Suprapubic skin (tissue), 4 donors: ENCODE measurements at regions not wholly inside any gene's neighbourhood (a gene's known extent, or its start where the extent isn't known, plus 50 kb on each side); places are given as distances from the start of the nearest gene placed in this dataset.

ENCODE experiments used
- DNase-seq, 2 donors: peaks; one replicate each; pipeline ENCODE4 v3.0.0-alpha.2; 2019; ENCODE audit warnings: low spot score in 2 of 2
- H3K27ac ChIP-seq: fragments of 200-600 bp; sonication (generic); one replicate; pipeline ENCODE4 v1.5.1; 2019
- H3K27me3 ChIP-seq: fragments of 200-600 bp; sonication (generic); one replicate; pipeline ENCODE4 v1.5.1; 2019
- H3K36me3 ChIP-seq: fragments of 200-600 bp; sonication (generic); one replicate; pipeline ENCODE4 v1.5.1; 2019
- H3K4me1 ChIP-seq: fragments of 200-600 bp; sonication (generic); one replicate; pipeline ENCODE4 v1.5.1; 2019
- H3K4me3 ChIP-seq: fragments of 200-600 bp; sonication (generic); one replicate; pipeline ENCODE4 v1.5.1; 2019; ENCODE audit warnings: mild to moderate bottlenecking
- H3K9me3 ChIP-seq: fragments of 200-600 bp; sonication (generic); one replicate; pipeline ENCODE4 v1.5.1; 2019
- EP300 ChIP-seq: sonication (generic); formaldehyde crosslinking; IDR thresholded peaks from one replicate; pipeline ENCODE4 v1.6.1; 2017; ENCODE audit warnings: antibody characterized with exemption
- POLR2A ChIP-seq, 2 donors: fragments of 450-650 bp; IDR thresholded peaks; one replicate each; pipeline ENCODE4 v1.6.1; 2017; ENCODE audit warnings: antibody characterized with exemption in 2 of 2, mild to moderate bottlenecking in 2 of 2, moderate library complexity in 2 of 2
- POLR2AphosphoS5 ChIP-seq, 3 donors: sonication (generic); formaldehyde crosslinking; IDR thresholded peaks; one replicate each; pipeline ENCODE4 v1.6.1; 2017; ENCODE audit warnings: antibody characterized with exemption in 3 of 3
- WGBS: methylation state at CpG from one replicate; pipeline ENCODE4 v1.1.5; 2018; 5-methylcytosine and 5-hydroxymethylcytosine counted together
- TF ChIP-seq, protein P1 (sequence below), 2 donors: fragments of 200-600 bp in 1 of 2; fragments of 450-650 bp in 1 of 2; sonication (generic) in 1 of 2; IDR thresholded peaks; one replicate each; pipeline ENCODE4 v1.5.1; 2016 to 2019; ENCODE audit warnings: antibody characterized with exemption in 2 of 2, mild to moderate bottlenecking in 1 of 2, moderate library complexity in 1 of 2

DNA sequence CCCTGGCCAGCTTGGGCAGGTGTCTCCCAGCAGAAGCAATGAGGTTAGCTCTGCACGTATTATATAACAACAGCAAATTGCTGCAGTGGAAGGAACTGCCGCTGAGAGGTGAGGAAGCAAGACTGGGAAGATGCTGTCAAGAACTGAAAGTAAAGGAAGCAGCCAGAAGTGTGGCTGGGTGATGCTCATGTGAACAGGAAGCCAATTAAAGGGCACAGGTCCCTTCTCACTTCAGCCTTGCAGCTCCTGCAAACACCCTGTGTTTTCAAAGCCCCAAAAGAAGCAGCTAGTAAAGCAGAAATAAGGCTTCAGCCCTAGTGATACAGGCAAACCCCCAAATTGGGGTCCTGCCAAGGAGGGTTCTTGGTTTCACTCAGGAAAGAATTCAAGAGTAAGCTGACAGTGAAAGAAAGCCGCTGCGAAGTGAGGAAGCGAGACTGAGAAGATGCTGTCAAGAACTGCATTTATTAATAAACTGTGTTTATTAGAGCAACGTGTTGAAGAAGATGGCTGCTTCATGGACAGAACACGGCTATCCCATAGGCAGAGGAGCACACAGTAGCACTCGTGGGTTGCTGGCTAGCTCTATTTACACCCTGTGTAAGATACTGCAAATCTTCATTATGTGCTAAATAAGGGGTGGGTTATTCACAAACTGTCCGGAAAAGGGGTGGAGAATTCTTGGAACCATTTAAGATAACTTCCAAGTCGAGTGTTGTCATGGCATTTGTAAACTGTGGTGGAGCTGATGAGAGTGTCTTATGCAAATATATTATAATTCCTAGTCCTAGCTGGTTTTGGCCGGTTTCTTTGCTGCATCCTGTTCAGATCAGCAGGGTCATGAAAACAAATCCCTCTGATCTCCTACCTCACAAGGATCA lies 152.2 kb downstream of the LINC00237 start:
- Histone ChIP-seq H3K4me3 (no peak overlapping the region), H3K27ac (no peak overlapping the region), H3K9me3 (no peaks in the 10 kb centered on the region), H3K4me1 (no peaks in the 10 kb centered on the region), H3K27me3 (peaks cover 6% of the 10 kb centered on the region), H3K36me3 (no peaks in the 10 kb centered on the region)
- DNase-seq = no peak
- TF ChIP-seq EP300 (no peak), POLR2AphosphoS5 (IDR thresholded peaks at IDR 0.05) (no peak)
- TF ChIP-seq, protein P1, sequence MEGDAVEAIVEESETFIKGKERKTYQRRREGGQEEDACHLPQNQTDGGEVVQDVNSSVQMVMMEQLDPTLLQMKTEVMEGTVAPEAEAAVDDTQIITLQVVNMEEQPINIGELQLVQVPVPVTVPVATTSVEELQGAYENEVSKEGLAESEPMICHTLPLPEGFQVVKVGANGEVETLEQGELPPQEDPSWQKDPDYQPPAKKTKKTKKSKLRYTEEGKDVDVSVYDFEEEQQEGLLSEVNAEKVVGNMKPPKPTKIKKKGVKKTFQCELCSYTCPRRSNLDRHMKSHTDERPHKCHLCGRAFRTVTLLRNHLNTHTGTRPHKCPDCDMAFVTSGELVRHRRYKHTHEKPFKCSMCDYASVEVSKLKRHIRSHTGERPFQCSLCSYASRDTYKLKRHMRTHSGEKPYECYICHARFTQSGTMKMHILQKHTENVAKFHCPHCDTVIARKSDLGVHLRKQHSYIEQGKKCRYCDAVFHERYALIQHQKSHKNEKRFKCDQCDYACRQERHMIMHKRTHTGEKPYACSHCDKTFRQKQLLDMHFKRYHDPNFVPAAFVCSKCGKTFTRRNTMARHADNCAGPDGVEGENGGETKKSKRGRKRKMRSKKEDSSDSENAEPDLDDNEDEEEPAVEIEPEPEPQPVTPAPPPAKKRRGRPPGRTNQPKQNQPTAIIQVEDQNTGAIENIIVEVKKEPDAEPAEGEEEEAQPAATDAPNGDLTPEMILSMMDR (IDR thresholded peaks at IDR 0.05) = no peak
- WGBS = 63% methylated on average over 11 of the region's 11 CpGs

DNA sequence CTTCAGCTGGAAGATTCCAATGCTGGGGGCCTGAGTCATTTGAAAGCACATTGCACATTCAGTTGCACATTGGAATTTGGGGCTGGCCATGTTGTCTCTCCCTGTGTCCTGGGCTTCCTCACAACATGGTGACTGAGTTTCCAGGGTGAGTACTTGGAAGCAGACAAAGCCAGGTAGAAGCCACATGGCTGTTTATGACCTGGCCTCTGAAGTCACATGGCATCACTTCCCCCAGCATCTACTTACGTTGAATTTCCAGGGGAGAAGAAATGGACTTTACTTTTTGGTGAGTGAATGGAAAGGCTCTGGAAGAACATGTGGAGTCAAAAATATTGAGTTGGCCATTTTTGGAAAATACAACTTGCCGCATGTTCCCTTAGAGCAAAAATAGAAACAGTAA lies 155.5 kb downstream of the LINC00237 start:
- H3K4me1 ChIP-seq = no peaks in the 10 kb centered on the region
- no peak overlapping the region for H3K4me3 ChIP-seq
- H3K27ac ChIP-seq = no peak overlapping the region
- no peaks in the 10 kb centered on the region for H3K27me3 ChIP-seq
- 91% methylated on average over 2 of the region's 2 CpGs for WGBS
- no peaks in the 10 kb centered on the region for H3K36me3 ChIP-seq
- TF ChIP-seq EP300 = no peak
- TF ChIP-seq POLR2AphosphoS5 (IDR thresholded peaks at IDR 0.05) = no peak
- TF ChIP-seq, protein P1 (IDR thresholded peaks at IDR 0.05) = no peak
- TF ChIP-seq POLR2A (IDR thresholded peaks at IDR 0.05) = no peak
- no peak for DNase-seq
- peaks cover 5% of the 10 kb centered on the region for H3K9me3 ChIP-seq

DNA sequence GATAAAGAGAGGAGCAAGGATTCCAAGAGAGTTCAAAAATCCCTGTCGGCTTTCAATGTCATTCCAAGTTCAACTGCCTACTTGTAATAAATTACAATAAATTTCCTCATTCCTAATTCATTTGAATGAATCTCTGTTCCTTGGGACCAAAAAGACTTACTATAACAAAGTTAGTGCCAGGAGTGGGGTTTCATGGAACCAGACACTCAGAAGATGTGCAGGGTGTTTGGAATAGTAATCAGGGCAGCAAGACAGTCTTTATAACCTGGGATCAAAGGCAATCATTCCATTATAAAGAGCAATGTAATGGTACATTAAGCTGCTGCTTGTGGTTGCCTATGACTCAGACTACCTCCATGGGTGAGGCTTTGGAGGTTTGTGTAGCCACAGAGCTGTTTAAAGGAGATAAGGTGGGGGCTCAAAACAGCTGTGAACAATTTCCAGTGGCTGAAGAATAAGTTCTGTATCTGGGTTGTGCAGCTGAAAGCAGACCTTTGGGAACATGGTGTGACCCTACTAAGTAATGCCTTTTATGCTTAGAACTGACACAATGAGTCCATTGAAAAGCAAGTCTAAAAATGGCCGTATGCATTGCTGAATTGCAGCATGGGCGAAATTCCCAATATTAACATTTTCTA lies 159.9 kb downstream of the LINC00237 start:
- Histone ChIP-seq H3K27ac (no peak overlapping the region), H3K36me3 (no peaks in the 10 kb centered on the region), H3K9me3 (peaks cover 11% of the 10 kb centered on the region), H3K27me3 (peaks cover 5% of the 10 kb centered on the region), H3K4me1 (no peaks in the 10 kb centered on the region), H3K4me3 (no peak overlapping the region)
- no peak for DNase-seq
- TF ChIP-seq POLR2A (IDR thresholded peaks at IDR 0.05) = no peak
- TF ChIP-seq POLR2AphosphoS5 (IDR thresholded peaks at IDR 0.05) = no peak
- TF ChIP-seq, protein P1 (IDR thresholded peaks at IDR 0.05) = no peak
- TF ChIP-seq EP300 = no peak
- WGBS = 84% methylated on average over 3 of the region's 3 CpGs

DNA sequence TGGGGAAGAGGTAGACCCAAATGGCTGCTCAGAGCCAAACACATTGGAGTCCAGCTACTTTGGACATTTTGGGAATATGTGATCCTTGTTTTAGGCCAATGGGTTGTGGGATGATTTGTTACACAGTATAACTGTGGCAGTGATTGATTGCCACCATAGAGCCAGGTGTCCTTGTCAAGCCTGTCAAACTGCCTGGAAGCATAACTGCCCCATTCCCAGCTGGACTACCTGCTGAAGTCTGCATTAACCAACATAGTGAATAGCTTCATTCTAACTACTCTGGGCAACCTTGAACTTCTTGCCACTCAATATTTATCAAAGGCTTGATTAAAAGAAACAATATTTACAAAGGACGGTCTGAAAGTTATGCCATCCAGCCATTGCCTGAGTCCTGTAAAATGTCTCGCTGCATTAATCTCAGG lies 164.7 kb downstream of the LINC00237 start:
- H3K27ac ChIP-seq = no peak overlapping the region
- 90% methylated on average over 2 of the region's 2 CpGs for WGBS
- peaks cover 5% of the 10 kb centered on the region for H3K27me3 ChIP-seq
- no peak overlapping the region for H3K4me3 ChIP-seq
- H3K4me1 ChIP-seq = no peaks in the 10 kb centered on the region
- DNase-seq = no peak
- no peak for TF ChIP-seq POLR2A (IDR thresholded peaks at IDR 0.05)
- no peak for TF ChIP-seq EP300
- TF ChIP-seq POLR2AphosphoS5 (IDR thresholded peaks at IDR 0.05) = no peak
- TF ChIP-seq, protein P1 (IDR thresholded peaks at IDR 0.05) = no peak
- no peaks in the 10 kb centered on the region for H3K36me3 ChIP-seq
- peaks cover 11% of the 10 kb centered on the region for H3K9me3 ChIP-seq

- H3K27ac ChIP-seq = no peak overlapping the region
- TF ChIP-seq POLR2A (IDR thresholded peaks at IDR 0.05) = no peak
- TF ChIP-seq POLR2AphosphoS5 (IDR thresholded peaks at IDR 0.05) = no peak
- no peaks in the 10 kb centered on the region for H3K36me3 ChIP-seq
- DNase-seq = no peak
- WGBS = 81% methylated on average over 3 of the region's 3 CpGs
- H3K27me3 ChIP-seq = peaks cover 5% of the 10 kb centered on the region
- no peak overlapping the region for H3K4me3 ChIP-seq
- no peaks in the 10 kb centered on the region for H3K4me1 ChIP-seq
- no peaks in the 10 kb centered on the region for H3K9me3 ChIP-seq
These were observed 167.2 kb downstream of the LINC00237 start for GRCh38 chr20:20939006-20939405.
